Prostate gland (tissue), 2 donors: ENCODE measurements at regions not wholly inside any gene's neighbourhood (a gene's known extent, or its start where the extent isn't known, plus 50 kb on each side); places are given as distances from the start of the nearest gene placed in this dataset.

Source experiments
- CTCF ChIP-seq, 4 experiments: fragments of 200-600 bp in 2 of 4; fragments of 450-650 bp in 2 of 4; sonication (generic) in 2 of 4; IDR thresholded peaks; 1 replicate in 3 of 4; 2 replicates in 1 of 4; pipeline ENCODE4 v1.5.1; 2016 to 2019; ENCODE audit warnings: antibody characterized with exemption in 4 of 4, mild to moderate bottlenecking in 2 of 4, moderate library complexity in 2 of 4
- POLR2A ChIP-seq: fragments of 450-650 bp; IDR thresholded peaks from one replicate; pipeline ENCODE4 v1.6.1; 2016; ENCODE audit warnings: antibody characterized with exemption, mild to moderate bottlenecking

DNA sequence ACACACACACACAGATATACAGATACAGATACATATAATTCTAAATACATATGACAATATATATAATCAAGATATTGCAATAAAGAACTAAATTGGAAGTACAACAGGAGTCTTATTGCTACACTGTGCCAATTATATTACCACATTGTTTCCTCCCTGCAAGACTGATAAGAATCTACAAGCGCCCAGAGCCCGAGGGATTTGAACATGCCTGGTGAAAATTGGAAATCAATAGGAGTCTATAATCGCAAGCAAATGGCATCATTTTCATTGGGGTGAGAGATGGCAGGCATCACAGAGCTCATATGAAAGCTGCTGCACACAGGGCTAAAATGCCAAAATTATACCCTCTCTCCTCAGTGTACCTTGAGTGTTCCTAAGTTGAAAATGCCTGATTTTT lies 152.9 kb upstream of the PTBP2 start:
- TF ChIP-seq CTCF (IDR thresholded peaks at IDR 0.05) (no peak), POLR2A (no peak)
